Uterus (tissue), 2 donors: ENCODE measurements at regions not wholly inside any gene's neighbourhood (a gene's known extent, or its start where the extent isn't known, plus 50 kb on each side); places are given as distances from the start of the nearest gene placed in this dataset.

ENCODE experiments used
- CTCF ChIP-seq, 4 experiments: fragments of 200-600 bp in 2 of 4; fragments of 450-650 bp in 2 of 4; sonication (generic) in 2 of 4; IDR thresholded peaks; one replicate each; pipeline ENCODE4 v1.5.1; 2016 to 2019; ENCODE audit warnings: antibody characterized with exemption in 4 of 4, mild to moderate bottlenecking in 2 of 4, moderate library complexity in 1 of 4
- POLR2A ChIP-seq, 2 donors: fragments of 450-650 bp; IDR thresholded peaks; one replicate each; pipeline ENCODE4 v1.6.1; 2016; ENCODE audit warnings: antibody characterized with exemption in 2 of 2, mild to moderate bottlenecking in 1 of 2, moderate library complexity in 1 of 2

GRCh38 chr14:89624500-89625156, 207.6 kb upstream of the FOXN3 start:
- TF ChIP-seq POLR2A (IDR thresholded peaks at IDR 0.05) (no peak), CTCF (IDR thresholded peaks at IDR 0.05) (no peak)
